ENCODE measurements at regions not wholly inside any gene's neighbourhood (a gene's known extent, or its start where the extent isn't known, plus 50 kb on each side); places are given as distances from the start of the nearest gene placed in this dataset.

GRCh38 chr6:74167976-74168375, 472.0 kb downstream of the CD109 start:
- DNase-seq (ENCODE audit: low read depth, low spot score), result no peak
- TF ChIP-seq, protein P1, sequence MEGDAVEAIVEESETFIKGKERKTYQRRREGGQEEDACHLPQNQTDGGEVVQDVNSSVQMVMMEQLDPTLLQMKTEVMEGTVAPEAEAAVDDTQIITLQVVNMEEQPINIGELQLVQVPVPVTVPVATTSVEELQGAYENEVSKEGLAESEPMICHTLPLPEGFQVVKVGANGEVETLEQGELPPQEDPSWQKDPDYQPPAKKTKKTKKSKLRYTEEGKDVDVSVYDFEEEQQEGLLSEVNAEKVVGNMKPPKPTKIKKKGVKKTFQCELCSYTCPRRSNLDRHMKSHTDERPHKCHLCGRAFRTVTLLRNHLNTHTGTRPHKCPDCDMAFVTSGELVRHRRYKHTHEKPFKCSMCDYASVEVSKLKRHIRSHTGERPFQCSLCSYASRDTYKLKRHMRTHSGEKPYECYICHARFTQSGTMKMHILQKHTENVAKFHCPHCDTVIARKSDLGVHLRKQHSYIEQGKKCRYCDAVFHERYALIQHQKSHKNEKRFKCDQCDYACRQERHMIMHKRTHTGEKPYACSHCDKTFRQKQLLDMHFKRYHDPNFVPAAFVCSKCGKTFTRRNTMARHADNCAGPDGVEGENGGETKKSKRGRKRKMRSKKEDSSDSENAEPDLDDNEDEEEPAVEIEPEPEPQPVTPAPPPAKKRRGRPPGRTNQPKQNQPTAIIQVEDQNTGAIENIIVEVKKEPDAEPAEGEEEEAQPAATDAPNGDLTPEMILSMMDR (IDR thresholded peaks at IDR 0.05; ENCODE audit: low read depth, low read length), result no peak
- POLR2A ChIA-PET, result no interaction called here
- no peaks in the 10 kb centered on the region for H3K9me3 ChIP-seq (ENCODE audit: control insufficient read depth, insufficient read depth, low read length)
- no peak overlapping the region for H3K4me3 ChIP-seq (ENCODE audit: low read depth, low read length)
- H3K27me3 ChIP-seq (ENCODE audit: control insufficient read depth, insufficient read depth, low read length), result no peaks in the 10 kb centered on the region
- H3K27ac ChIP-seq (ENCODE audit: low read depth, low read length), result no peak overlapping the region
- CTCF ChIA-PET, result interaction anchor here (0.6 to 2.7 kb wide), 8 partner anchors 15 to 1041 kb away, joined by 3 to 7 read pairs (median 5); no protein-coding TSS in a partner anchor

DNA sequence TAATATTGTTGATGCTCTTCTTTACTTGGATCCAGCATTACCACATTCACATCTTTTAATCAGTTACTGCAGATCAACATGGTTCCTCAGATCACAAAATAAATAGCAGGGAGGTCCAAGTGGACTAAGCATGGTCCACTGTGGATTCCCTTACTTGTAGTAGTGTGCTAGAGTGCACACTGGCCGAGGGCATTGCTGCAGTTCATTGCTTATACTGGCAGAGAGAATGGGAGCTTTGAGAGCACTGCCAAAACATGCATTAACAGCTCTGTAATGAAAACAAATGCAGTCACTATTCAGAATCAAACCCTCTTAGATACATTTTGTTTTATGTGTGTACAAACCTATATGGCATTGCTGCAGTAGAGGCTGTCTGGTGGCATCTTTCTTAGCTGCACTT, 471.5 kb downstream of the CD109 start:
- ChIA-PET POLR2A (no interaction called here), CTCF (interaction anchor here (0.6 to 2.7 kb wide), 6 partner anchors 77 to 1041 kb away, joined by 3 to 7 read pairs (median 5); no protein-coding TSS in a partner anchor)
- DNase-seq (ENCODE audit: low read depth, low spot score), result no peak

DNA sequence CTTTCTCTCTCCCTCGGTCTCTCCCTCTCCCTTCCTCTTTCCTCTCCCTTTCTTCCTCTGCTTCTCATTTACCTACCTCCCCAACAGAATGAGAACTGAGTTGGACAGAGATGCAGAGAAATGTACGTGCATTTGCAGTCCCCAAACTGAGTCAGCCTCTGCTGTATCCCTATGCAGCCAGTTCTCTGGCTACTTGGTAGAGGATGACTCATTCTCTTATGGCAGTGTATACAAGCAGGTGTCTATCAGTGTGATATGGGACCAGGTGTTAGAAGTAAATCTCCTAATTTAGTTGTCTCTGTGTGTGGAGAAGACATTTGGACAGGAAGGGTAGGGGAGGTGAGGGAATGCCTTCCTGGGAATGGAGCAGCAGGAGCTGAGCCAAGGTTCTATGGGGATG, 470.8 kb downstream of the CD109 start:
- Histone ChIP-seq H3K9me3 (ENCODE audit: control insufficient read depth, insufficient read depth, low read length) (no peaks in the 10 kb centered on the region), H3K27me3 (ENCODE audit: control insufficient read depth, insufficient read depth, low read length) (no peaks in the 10 kb centered on the region), H3K27ac (ENCODE audit: low read depth, low read length) (no peak overlapping the region), H3K4me3 (ENCODE audit: low read depth, low read length) (no peak overlapping the region)
- DNase-seq (ENCODE audit: low read depth, low spot score), result no peak
- ChIA-PET CTCF (interaction anchor here (1.5 kb wide), 1 partner anchor 76 kb away, joined by 7 read pairs; no protein-coding TSS in a partner anchor), POLR2A (no interaction called here)
- TF ChIP-seq, protein P1 (IDR thresholded peaks at IDR 0.05; ENCODE audit: low read depth, low read length), result no peak

More for the DNA sequence above, 471.5 kb downstream of the CD109 start:
- TF ChIP-seq, protein P1 (IDR thresholded peaks at IDR 0.05; ENCODE audit: low read depth, low read length), result no peak
- H3K27ac ChIP-seq (ENCODE audit: low read depth, low read length), result no peak overlapping the region
- no peak overlapping the region for H3K4me3 ChIP-seq (ENCODE audit: low read depth, low read length)
- no peaks in the 10 kb centered on the region for H3K9me3 ChIP-seq (ENCODE audit: control insufficient read depth, insufficient read depth, low read length)
- H3K27me3 ChIP-seq (ENCODE audit: control insufficient read depth, insufficient read depth, low read length), result no peaks in the 10 kb centered on the region

DNA sequence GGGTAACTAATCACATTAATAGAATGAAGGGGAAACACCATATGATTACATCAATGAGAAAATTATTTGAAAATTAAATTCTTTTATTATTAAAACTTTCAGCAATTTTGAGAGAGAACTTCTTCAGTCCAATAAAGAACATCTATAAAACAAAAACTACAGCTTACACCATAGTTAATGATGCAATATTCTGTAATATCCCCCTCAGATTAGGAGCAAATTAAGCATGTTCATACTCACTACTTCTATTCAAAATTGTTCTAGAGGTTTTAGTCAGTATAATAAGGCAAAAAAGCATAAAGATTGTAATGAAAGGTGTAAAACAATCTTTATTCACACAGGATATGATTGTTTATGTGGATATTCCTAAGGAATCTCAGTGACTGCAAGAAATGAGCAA, 465.4 kb downstream of the CD109 start:
- TF ChIP-seq, protein P1 (IDR thresholded peaks at IDR 0.05; ENCODE audit: low read depth, low read length), result no peak
- DNase-seq (ENCODE audit: low read depth, low spot score), result no peak

GRCh38 chr6:74152096-74152675, 456.2 kb downstream of the CD109 start:
- TF ChIP-seq, protein P1 (IDR thresholded peaks at IDR 0.05; ENCODE audit: low read depth, low read length), result no peak
- no peaks in the 10 kb centered on the region for H3K27me3 ChIP-seq (ENCODE audit: control insufficient read depth, insufficient read depth, low read length)
- no peak overlapping the region for H3K27ac ChIP-seq (ENCODE audit: low read depth, low read length)
- H3K9me3 ChIP-seq (ENCODE audit: control insufficient read depth, insufficient read depth, low read length), result no peaks in the 10 kb centered on the region
- ChIA-PET CTCF (interaction anchor here (1.1 to 1.2 kb wide), 2 partner anchors 61 to 64 kb away, joined by 4 to 5 read pairs; no protein-coding TSS in a partner anchor), POLR2A (interaction anchor here (0.9 kb wide), 1 partner anchor 18 kb away, joined by 3 read pairs; no protein-coding TSS in a partner anchor)
- H3K4me3 ChIP-seq (ENCODE audit: low read depth, low read length), result no peak overlapping the region
- DNase-seq (ENCODE audit: low read depth, low spot score), result no peak

More for the DNA sequence above, 465.4 kb downstream of the CD109 start:
- ChIA-PET POLR2A (no interaction called here), CTCF (interaction anchor here (0.7 kb wide), 1 partner anchor 106 kb away, joined by 3 read pairs; no protein-coding TSS in a partner anchor)
- Histone ChIP-seq H3K4me3 (ENCODE audit: low read depth, low read length) (no peak overlapping the region), H3K27me3 (ENCODE audit: control insufficient read depth, insufficient read depth, low read length) (no peaks in the 10 kb centered on the region), H3K27ac (ENCODE audit: low read depth, low read length) (no peak overlapping the region), H3K9me3 (ENCODE audit: control insufficient read depth, insufficient read depth, low read length) (no peaks in the 10 kb centered on the region)

All from AG04450 (cell line).